IMR-90 (cell line): ENCODE measurements at regions not wholly inside any gene's neighbourhood (a gene's known extent, or its start where the extent isn't known, plus 50 kb on each side); places are given as distances from the start of the nearest gene placed in this dataset.

Experiments used
- CHD1 ChIP-seq: IDR thresholded peaks from 2 replicates; pipeline ENCODE4 v1.6.1; 2012; ENCODE audit warnings: low read depth, low read length, improper control_type of control experiment
- FOS ChIP-seq: fragments of 150-350 bp; IDR thresholded peaks from 2 replicates; pipeline ENCODE4 v1.6.1; 2016; ENCODE audit warnings: low read depth, low read length
- MAFK ChIP-seq: IDR thresholded peaks from 2 replicates; pipeline ENCODE4 v1.6.1; 2012; ENCODE audit warnings: low read depth, low read length, improper control_type of control experiment
- MXI1 ChIP-seq: IDR thresholded peaks from 2 replicates; pipeline ENCODE4 v1.6.1; 2012; ENCODE audit warnings: low read depth, mild to moderate bottlenecking, low read length, moderate library complexity, borderline replicate concordance
- POLR2A ChIP-seq: IDR thresholded peaks from 2 replicates; pipeline ENCODE4 v1.6.1; 2012; ENCODE audit warnings: mild to moderate bottlenecking, low read depth, low read length
- RAD21 ChIP-seq: IDR thresholded peaks from 2 replicates; pipeline ENCODE4 v1.6.1; 2012; ENCODE audit warnings: low read length, improper control_type of control experiment
- RCOR1 ChIP-seq: IDR thresholded peaks from 2 replicates; pipeline ENCODE4 v1.6.1; 2012; ENCODE audit warnings: mild to moderate bottlenecking, low read length, improper control_type of control experiment; ENCODE audit not compliant: insufficient replicate concordance
- SMC3 ChIP-seq: fragments of 150-350 bp; IDR thresholded peaks from 2 replicates; pipeline ENCODE4 v1.6.1; 2016; ENCODE audit warnings: low read depth, mild to moderate bottlenecking, antibody characterized with exemption, low read length, moderate library complexity
- TF ChIP-seq, protein P1 (sequence below): conservative IDR thresholded peaks from 2 replicates; pipeline ENCODE4 v1.5.1; 2012; ENCODE audit warnings: mild to moderate bottlenecking, low read depth, low read length, improper control_type of control experiment
- TF ChIP-seq, protein P2 (sequence below): fragments of 150-350 bp; IDR thresholded peaks from 2 replicates; pipeline ENCODE4 v1.6.1; 2017; ENCODE audit warnings: mild to moderate bottlenecking, antibody characterized with exemption, low read length, low read depth

DNA sequence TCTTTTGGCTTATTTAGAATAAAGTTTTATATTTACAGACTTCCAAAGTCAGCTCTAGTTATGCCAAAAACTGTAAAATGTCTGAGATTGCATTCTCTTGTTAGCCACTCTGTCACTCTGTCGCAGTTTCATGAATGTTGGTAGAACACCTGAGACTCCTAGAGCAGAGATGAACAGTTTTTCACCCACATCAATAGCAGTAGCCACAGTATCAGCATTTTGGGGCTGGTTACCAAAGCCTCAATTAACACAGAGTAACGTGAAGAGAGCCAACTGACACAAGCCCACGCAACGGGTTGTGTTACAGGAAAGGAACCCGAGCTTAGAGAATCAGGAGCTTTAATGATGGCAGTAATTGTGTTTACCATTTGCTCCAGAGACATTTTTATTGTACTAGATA is 443.0 kb upstream of the SLC39A10 start:
- TF ChIP-seq, protein P1, sequence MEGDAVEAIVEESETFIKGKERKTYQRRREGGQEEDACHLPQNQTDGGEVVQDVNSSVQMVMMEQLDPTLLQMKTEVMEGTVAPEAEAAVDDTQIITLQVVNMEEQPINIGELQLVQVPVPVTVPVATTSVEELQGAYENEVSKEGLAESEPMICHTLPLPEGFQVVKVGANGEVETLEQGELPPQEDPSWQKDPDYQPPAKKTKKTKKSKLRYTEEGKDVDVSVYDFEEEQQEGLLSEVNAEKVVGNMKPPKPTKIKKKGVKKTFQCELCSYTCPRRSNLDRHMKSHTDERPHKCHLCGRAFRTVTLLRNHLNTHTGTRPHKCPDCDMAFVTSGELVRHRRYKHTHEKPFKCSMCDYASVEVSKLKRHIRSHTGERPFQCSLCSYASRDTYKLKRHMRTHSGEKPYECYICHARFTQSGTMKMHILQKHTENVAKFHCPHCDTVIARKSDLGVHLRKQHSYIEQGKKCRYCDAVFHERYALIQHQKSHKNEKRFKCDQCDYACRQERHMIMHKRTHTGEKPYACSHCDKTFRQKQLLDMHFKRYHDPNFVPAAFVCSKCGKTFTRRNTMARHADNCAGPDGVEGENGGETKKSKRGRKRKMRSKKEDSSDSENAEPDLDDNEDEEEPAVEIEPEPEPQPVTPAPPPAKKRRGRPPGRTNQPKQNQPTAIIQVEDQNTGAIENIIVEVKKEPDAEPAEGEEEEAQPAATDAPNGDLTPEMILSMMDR = no peak
- no peak for TF ChIP-seq CHD1
- no peak for TF ChIP-seq RAD21
- no peak for TF ChIP-seq MAFK
- no peak for TF ChIP-seq SMC3
- TF ChIP-seq POLR2A = no peak
- TF ChIP-seq FOS = no peak
- TF ChIP-seq MXI1 = no peak
- no peak for TF ChIP-seq RCOR1
- TF ChIP-seq, protein P2, sequence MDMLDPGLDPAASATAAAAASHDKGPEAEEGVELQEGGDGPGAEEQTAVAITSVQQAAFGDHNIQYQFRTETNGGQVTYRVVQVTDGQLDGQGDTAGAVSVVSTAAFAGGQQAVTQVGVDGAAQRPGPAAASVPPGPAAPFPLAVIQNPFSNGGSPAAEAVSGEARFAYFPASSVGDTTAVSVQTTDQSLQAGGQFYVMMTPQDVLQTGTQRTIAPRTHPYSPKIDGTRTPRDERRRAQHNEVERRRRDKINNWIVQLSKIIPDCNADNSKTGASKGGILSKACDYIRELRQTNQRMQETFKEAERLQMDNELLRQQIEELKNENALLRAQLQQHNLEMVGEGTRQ = no peak
